MM.1S (cell line): ENCODE measurements at regions not wholly inside any gene's neighbourhood (a gene's known extent, or its start where the extent isn't known, plus 50 kb on each side); places are given as distances from the start of the nearest gene placed in this dataset.

Experiments
- EZH2 ChIP-seq: fragments of 300-600 bp; sonication (generic); optimal IDR thresholded peaks from 2 replicates; pipeline ENCODE3; 2017; ENCODE audit warnings: low read depth, mild to moderate bottlenecking, antibody characterized with exemption, low read length, mixed read lengths
- EZH2phosphoT487 ChIP-seq: fragments of 300-600 bp; sonication (generic); IDR thresholded peaks from 2 replicates; pipeline ENCODE4 v1.6.1; 2018; ENCODE audit warnings: antibody characterized with exemption, low read length
- TF ChIP-seq, protein P1 (sequence below): fragments of 300-600 bp; sonication (generic); IDR thresholded peaks from 2 replicates; pipeline ENCODE4 v1.5.1; 2016; ENCODE audit warnings: antibody characterized with exemption, low read length, mixed read lengths

GRCh38 chr3:18900994-18901393 lies 247.3 kb upstream of the KCNH8 start:
- TF ChIP-seq, protein P1, sequence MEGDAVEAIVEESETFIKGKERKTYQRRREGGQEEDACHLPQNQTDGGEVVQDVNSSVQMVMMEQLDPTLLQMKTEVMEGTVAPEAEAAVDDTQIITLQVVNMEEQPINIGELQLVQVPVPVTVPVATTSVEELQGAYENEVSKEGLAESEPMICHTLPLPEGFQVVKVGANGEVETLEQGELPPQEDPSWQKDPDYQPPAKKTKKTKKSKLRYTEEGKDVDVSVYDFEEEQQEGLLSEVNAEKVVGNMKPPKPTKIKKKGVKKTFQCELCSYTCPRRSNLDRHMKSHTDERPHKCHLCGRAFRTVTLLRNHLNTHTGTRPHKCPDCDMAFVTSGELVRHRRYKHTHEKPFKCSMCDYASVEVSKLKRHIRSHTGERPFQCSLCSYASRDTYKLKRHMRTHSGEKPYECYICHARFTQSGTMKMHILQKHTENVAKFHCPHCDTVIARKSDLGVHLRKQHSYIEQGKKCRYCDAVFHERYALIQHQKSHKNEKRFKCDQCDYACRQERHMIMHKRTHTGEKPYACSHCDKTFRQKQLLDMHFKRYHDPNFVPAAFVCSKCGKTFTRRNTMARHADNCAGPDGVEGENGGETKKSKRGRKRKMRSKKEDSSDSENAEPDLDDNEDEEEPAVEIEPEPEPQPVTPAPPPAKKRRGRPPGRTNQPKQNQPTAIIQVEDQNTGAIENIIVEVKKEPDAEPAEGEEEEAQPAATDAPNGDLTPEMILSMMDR, result no peak
- no peak for TF ChIP-seq EZH2
- no peak for TF ChIP-seq EZH2phosphoT487
